ENCODE measurements at regions not wholly inside any gene's neighbourhood (a gene's known extent, or its start where the extent isn't known, plus 50 kb on each side); places are given as distances from the start of the nearest gene placed in this dataset.

GRCh38 chr1:233834609-233835008, 69.9 kb upstream of the SLC35F3 start:
- no peak for TF ChIP-seq ZNF274 (IDR thresholded peaks at IDR 0.05; ENCODE audit: low read depth, low read length)
- no peak for TF ChIP-seq SUZ12 (IDR thresholded peaks at IDR 0.05; ENCODE audit: extremely low read depth, insufficient read depth, insufficient read length)
